Mammary epithelial cell (primary cell): ENCODE measurements at regions not wholly inside any gene's neighbourhood (a gene's known extent, or its start where the extent isn't known, plus 50 kb on each side); places are given as distances from the start of the nearest gene placed in this dataset.

Source experiments
- EZH2 ChIP-seq: IDR thresholded peaks from 2 replicates; pipeline ENCODE4 v1.6.1; 2012; ENCODE audit warnings: low read length, inconsistent platforms, borderline replicate concordance
- TF ChIP-seq, protein P1 (sequence below), 2 donors: IDR thresholded peaks in 1 of 2; conservative IDR thresholded peaks in 1 of 2; 2 replicates each; pipeline ENCODE4 v1.5.1; 2011 to 2012; ENCODE audit warnings: inconsistent platforms in 2 of 2, low read length in 2 of 2, mild to moderate bottlenecking in 2 of 2, control low read depth in 1 of 2, low read depth in 1 of 2; ENCODE audit not compliant: insufficient read depth in 1 of 2; ENCODE audit errors: extremely low read depth in 1 of 2

DNA sequence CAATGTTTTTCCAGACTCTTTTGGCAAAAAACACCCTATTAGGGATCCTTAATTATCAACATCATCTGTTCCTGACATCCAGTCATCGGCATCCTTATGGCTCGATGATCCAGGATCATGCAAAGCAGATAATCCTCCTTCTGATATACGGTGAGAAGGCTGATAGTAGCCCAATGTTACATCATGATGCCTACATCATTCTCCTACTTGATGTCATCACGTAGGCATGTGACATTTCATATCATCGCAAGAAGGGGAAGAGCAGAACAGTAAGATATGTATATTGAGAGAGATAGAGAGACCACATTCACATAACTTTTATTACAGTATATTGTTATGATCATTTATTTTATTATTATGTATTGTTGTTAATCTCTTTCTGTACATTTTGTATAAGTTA lies 168.6 kb downstream of the ADAMTS15 start:
- TF ChIP-seq, protein P1, sequence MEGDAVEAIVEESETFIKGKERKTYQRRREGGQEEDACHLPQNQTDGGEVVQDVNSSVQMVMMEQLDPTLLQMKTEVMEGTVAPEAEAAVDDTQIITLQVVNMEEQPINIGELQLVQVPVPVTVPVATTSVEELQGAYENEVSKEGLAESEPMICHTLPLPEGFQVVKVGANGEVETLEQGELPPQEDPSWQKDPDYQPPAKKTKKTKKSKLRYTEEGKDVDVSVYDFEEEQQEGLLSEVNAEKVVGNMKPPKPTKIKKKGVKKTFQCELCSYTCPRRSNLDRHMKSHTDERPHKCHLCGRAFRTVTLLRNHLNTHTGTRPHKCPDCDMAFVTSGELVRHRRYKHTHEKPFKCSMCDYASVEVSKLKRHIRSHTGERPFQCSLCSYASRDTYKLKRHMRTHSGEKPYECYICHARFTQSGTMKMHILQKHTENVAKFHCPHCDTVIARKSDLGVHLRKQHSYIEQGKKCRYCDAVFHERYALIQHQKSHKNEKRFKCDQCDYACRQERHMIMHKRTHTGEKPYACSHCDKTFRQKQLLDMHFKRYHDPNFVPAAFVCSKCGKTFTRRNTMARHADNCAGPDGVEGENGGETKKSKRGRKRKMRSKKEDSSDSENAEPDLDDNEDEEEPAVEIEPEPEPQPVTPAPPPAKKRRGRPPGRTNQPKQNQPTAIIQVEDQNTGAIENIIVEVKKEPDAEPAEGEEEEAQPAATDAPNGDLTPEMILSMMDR (conservative IDR thresholded peaks at IDR 0.05 in 1 of 2, IDR thresholded peaks at IDR 0.05 in 1 of 2; ENCODE audit: extremely low read depth in 1 of 2, insufficient read depth in 1 of 2, low read depth in 1 of 2, low read length in 2 of 2), result no peak
- no peak for TF ChIP-seq EZH2
